HG02759 (cell line): ENCODE measurements at regions not wholly inside any gene's neighbourhood (a gene's known extent, or its start where the extent isn't known, plus 50 kb on each side); places are given as distances from the start of the nearest gene placed in this dataset.

Experiments used
- ATAC-seq: cut with Tn5 transposase; IDR thresholded peaks from one replicate; pipeline ENCODE4 v1.9.1; 2021; ENCODE audit warnings: mild to moderate bottlenecking, moderate library complexity; ENCODE audit not compliant: unreplicated experiment

DNA sequence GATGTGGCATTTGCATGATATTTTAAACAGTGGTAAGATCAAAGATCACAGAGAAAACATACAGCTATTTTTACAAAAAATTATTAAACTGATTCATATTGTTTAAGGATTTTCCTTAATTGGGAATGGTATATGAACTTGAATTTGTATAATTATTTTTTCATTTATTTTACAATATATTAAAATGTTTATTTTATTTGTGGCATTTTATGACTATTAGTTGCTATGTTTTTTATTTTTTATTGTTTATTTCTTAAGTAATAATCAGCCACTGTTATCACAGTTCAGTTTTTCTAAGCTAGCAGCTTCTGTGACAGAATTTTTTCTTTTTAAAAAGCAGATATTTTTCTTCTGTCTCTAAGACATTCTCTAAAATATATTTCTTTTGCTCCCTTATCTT is 387.0 kb upstream of the KHDRBS2 start:
- no peak for ATAC-seq

DNA sequence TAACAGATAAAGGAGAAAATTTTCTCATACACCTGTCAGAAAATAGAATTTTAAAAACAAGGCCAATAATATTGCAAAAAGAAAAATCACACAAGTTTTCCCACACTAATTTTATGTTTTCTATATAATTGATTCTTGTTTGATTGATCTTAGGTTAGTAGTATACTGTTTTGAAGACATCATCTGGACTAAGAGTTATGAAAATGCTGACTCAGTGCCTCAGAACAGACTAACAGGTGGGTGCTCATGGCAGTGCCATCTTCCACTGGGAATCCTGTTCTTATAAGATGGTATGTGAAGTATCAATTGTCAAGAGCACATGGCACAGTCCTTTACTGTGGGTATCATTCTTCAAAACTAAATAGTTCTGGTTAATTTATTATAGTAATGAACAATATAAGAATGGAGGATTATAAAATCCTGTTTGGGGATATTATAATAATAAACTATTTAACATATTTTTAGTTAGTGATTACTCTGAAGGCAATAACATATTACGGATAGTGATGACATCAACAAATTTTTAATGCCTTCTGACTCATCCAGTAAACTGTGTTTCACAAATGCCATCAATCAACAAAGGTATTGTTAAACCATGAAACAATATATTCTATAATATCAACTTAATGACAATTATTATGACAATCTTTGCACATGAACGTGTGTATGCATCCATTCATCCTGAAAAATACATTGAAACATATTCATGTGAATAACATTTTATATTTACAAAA is 384.6 kb upstream of the KHDRBS2 start:
- no peak for ATAC-seq

DNA sequence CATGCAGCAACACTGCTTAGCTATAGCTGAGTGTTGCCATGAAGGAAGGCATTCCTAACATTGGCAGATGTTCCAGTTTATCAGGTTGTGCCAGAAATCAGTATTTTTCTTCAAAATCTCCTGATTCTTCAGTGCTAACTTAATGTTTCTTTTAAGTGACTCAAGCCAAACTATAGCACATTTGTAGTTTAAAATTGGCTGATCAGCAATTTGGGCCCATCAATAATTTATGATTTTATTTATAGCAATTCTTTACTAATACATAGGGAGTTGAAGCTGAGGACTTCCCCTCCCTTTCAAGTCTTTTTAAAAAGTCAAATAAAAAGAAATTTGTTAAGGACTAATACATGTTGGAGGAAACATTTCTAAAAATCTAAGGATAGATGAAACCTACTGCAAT is 383.8 kb upstream of the KHDRBS2 start:
- ATAC-seq, result no peak

DNA sequence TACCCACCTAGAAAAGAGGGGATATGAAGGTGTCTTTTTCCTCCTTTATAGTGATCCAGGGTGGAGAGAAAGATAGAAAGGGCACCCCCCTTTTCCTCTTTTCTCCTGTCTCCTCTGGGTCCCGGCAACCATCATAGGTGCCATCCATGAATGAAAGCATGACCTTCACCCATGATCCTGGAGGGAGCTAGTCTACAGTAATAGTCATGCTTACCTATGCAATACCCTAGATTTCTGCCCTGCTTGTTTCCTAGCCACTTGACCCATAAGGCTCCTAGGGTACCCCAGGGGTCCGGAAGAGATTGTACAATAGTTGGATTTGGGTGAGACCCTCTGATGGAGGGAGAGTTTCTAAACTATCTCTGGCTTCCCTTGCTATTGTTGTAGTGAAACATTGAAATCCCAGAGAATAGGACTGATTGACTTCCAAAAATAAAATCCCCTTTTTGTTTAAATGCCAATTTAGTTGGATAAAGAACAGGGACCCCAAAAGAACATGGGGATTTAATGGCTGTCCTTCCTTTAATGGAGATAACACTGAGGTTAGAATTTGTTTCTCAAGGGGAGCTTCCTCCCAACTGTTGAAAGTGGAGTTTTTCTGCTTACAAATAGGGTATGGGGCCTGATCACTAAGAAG is 366.8 kb upstream of the KHDRBS2 start:
- no peak for ATAC-seq

DNA sequence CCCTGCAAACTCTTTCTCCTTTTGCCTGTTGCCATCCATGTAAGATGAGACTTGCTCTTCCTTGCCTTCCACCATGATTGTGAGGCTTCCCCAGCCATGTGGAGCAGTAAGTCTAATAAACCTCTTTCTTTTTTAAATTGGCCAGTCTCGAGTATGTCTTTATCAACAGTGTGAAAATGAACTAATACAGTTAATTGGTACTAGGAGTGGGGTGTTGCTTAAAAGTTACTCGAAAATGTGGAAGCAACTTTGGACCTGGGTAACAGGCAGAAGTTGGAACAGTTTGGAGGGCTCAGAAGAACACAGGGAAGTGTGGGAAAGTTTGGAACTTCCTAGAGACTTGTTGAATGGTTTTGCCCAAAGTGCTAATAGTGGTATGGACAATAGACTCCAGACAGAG is 359.2 kb upstream of the KHDRBS2 start:
- no peak for ATAC-seq

DNA sequence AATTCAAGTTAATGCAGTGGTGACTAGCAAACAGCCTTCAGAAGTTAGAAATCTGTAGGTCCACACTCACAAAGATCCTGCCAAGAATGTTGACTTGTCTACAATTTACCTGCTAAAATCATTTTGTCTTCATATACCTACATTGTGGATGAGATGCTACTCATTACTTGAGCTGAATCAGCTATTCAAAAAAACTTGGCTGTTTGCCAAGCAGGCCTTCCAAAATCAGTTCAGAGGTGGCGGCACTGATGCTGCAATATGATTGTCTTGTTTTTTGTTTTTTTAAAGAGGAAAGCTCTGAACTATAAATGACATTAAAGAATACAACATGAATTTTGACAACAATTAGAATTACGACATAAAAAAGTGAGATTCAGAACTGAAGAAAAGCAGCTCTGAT is 354.7 kb upstream of the KHDRBS2 start:
- ATAC-seq, result no peak

DNA sequence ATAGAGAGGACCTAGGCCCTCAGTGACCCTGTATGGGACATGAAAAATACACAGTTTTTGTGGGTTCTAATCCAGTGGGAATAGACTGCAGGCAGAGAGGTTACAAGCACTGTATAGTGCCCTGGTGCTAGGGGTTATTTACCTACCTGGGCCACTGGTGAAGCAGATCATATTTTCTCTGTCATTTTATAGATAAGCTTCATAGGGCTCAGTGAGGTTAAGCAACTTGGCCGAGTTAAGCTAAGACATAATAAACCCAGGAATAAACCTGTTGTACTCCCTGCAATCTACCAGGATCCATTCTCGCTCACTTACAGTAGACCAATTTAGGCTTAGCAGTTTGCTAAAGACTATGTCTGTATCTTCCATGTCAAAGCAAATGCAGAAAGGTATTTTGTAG is 340.6 kb upstream of the KHDRBS2 start:
- ATAC-seq, result no peak

DNA sequence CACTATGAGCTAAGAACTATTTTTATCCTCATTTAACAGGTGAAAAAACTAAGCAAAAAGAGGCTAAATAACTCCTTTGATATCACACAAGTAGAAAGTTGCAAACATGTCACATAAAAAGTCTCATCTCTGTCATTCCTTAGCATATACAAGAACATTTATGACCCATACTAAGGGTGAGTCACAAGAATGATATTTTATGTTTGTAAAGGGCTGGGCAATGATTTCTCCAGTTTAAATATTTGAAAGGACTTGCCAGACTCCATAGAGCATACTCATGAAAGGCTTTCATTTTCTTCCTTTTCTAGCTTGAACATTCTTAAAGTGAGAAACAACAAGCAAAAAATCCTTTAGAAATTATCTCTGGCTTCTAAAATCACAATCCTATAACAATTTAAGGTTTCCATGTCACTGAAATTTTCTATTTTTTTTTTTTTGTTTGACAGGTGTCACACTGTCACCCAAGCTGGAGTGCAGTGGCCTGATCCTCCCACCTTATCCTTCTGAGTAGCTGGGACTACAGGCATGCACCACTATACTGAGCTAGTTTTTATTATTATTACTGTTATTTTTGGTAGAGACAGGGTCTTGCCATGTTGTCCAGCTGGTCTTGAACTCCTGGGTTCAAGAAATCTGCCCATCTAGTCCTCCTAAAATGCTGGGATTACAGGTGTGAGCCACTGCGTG is 338.0 kb upstream of the KHDRBS2 start:
- no peak for ATAC-seq

DNA sequence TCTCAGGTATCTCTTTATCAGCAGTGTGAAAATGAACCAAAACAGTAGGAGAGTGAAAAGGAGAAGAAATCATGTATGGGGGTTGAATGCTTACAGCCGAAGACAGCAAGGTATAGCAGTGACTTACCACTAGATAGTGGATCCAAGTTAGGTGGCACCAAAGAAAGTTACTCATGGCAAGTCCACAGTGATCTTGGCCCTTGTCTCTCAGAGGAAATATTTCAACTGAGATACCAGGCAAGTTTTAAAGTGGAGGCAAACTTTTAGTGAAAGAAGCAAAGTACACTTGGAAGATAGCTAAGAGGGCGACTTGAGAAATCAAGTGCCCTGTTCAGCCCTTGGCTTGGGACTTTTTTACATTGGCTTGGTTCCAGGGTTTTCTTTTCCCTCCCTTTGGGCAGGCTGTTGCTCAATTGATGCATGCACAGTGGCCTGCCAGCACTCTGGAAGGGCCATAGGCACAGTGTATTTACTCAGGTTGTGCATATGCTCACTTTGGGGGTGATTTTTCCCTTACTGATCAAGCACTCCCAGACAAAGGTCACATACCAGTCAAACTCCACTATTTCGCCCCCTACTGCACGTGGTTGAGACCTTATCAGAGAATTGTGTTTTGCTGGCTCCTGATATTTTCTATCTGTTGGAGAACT is 329.5 kb upstream of the KHDRBS2 start:
- ATAC-seq, result no peak

DNA sequence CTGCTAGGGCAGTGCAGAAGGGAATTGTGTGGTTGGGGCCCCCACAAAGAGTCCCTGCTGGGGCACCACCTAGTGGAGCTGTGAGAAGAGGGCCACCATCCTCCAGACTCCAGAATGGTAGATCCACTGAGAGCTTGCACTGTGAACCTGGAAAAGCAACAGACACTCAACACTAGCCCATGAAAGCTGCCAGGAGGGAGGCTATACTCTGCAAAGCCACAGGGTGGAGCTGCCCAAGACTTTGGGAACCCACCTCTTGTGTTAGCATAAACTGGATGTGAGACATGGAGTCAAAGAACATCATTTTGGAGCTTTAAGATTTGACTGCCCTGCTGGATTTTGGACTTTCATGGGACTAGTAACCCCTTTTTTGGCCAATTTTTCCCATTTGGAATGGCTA is 328.4 kb upstream of the KHDRBS2 start:
- no peak for ATAC-seq

DNA sequence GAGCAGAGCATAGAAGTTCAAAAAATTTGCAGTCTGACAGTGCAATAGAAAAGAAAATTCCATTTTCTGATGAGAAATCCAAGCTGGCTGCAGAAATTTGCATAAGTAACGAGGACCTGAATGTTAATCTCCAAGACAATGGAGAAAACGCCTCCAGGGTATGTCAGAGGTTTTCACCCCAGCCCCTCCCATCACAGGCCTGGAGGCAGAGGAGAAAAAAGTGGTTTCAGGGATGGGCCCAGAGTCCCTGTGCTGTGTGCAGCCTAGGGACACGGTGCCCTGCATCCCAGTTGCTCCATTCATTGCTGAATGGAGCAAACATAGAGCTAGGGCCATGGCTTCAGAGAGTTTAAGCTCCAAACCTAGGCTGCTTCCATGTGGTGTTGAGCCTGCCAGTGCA is 327.9 kb upstream of the KHDRBS2 start:
- no peak for ATAC-seq

DNA sequence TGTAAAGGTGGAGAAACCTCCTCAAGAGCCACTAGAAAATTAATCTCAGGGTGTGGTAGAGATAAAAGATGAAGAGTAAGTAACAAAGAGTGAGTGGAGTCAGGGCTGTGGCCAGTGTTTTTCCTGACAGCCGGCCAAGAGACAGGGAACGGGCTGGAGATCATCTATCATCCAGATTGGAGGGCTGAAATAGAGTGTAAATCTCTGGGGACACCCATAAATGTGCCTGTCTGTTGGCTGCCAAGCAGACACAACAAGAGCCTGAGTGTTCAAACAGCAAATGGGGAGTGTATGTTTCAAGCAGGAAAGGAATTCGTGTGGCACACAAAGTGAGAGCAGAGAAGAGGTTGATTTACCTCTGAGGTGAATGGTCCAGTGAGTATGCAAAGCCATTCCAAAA is 326.4 kb upstream of the KHDRBS2 start:
- no peak for ATAC-seq

DNA sequence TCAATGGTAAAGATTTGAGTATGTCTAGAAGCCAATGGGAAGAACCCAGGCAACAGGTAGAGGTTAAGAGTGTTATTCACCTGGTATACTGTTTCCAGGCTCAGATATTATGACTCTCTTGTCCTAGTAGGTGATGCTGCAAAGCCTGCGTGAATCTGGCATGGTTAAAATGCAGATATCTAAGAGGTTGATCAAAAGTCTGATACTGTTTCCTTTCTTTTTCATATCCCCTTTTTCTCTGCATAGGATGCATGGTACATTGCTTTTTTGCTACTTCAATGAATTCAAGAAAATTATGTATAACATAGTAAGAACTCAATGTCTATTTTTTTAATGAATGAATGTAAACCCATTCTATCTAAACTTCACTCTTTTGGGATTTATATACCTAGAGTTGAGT is 284.3 kb upstream of the KHDRBS2 start:
- ATAC-seq, result no peak

DNA sequence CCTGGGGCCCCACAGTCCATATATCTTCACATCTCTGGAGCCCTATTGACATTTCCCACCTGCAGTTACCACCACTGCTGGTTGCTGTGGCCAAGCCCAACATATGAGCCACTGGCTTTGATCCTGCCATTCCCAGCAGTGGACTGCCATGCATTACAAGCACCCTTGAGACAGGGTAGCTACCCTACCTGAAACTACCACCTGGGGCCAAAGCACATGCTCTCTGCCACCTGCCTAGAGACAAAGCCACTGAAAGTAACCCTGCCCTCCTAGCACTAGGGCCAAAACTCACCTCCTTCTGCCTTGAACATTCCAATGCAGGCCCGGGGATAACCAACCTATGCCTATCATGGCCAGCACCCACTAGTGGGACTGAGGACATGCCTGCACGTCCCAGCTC is 255.5 kb upstream of the KHDRBS2 start:
- no peak for ATAC-seq

DNA sequence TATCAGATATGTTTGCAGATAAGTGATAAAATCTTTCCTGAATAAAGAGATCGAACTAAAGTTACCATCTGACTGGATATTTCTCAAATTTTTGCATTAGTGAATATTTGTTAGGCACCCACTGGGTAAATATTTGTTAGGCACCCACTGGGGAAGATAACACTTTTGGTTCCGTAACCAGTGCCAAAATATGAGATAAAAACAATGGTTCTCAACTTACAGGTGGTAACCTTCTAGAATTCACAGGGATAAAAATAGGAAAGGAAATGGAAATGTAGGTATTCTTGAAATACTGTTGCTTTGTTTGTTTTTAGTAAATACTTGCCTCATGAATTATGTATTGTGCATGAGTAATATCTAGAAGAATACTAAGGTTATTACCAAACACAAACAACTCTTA is 245.0 kb upstream of the KHDRBS2 start:
- ATAC-seq, result no peak

DNA sequence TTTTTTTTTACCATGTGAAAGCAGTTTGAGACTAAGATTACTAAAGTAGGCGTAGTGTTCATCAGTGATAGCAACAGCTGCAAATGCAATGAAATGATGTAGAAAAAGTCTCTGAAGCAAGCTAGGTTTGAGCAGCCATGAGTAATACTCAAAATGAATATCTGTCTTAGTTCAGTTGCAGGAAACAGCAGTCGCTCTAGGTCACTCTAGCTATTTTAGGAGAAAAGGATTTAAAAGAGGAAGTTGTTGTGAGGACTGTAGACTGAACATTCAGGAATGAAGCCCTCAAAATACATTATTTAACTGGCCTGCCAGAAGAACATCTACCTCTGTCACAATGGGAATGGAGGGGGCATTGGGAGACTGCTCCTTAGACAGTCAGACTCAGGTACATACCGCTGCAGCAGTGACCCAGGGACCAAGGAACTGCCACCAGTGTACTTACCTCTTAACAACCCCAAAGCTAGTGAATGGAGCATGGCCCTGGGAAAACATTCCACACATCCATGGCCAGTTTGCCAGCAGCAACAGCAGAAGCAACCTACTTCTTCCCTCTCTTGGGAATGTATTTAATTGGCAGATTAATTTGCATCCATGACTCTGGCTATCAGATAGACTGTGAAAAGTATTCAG is 243.0 kb upstream of the KHDRBS2 start:
- ATAC-seq, result no peak

DNA sequence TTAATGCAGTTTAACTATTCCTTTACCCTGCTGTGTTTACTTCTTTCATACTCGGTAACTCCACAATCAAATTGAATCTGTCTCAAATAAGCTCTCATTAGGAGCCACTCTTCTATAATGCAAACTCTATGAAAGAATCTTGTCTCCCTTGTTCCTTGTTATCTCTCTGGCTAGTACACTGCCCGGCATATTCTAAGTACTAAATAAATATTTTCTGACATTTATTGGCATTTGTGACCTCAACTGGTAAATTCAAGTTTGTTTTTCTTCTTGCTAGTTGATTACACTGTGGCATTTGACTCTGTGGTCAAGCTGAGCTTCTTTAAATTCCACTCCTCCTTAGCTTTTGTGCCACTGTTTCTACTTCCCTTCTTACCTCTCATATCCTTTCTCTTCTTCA is 237.6 kb upstream of the KHDRBS2 start:
- ATAC-seq, result no peak

DNA sequence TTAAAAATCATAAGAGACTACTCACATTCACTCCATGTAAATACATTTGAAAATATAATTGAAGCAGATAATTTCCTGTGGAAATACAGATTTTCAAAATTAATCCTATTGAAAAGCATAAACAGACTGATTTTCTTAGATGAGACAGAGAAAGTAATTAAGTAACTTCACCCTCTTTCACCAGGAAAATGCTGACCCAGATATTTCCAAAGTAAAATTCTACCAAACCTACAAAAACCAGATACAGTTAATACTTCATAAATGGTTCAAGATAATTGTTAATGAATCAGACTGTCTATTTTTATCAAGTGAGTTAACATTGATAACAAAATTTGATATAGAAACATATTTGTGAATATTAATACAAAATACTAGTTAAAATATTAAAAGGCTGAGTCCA is 233.5 kb upstream of the KHDRBS2 start:
- no peak for ATAC-seq

DNA sequence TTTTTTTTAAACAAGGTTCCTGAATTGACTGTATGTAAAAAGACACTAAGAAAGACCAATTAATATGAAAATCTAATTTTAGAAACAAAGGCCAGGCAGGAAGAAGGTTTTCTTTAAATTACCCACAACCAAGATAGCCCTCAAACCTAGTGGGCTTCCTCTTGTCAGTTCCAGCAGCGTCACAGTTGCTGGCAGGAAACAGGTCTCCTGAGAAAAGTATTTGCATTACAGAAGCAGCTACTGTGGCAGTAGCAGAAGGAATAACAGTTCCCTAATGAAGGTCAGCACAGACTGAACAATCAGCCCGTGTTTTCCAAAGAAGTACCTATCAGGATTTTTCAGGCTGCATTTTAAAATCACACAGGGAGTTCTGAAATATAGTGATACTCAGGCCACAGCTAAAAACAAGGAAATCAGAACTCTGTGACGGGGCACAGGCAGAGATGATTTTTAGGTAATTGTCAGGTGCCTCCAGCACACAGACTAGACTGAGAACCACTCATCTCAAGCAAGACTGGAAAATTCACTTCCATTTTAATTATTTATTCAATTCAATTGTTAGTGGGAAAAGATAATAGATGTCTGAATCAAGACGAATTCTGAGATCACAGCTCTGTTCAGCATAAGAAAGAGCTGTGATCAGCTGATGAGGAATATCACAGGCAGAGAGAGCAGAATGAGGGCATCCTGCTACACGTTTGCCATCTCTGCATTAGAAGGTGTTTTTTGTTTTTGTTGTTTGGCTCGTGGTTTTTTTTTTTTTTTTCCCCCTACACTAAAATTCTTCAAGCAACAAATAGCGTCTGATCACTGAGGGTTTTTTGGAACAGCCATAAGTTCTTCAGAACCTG is 230.5 kb upstream of the KHDRBS2 start:
- ATAC-seq, result no peak

DNA sequence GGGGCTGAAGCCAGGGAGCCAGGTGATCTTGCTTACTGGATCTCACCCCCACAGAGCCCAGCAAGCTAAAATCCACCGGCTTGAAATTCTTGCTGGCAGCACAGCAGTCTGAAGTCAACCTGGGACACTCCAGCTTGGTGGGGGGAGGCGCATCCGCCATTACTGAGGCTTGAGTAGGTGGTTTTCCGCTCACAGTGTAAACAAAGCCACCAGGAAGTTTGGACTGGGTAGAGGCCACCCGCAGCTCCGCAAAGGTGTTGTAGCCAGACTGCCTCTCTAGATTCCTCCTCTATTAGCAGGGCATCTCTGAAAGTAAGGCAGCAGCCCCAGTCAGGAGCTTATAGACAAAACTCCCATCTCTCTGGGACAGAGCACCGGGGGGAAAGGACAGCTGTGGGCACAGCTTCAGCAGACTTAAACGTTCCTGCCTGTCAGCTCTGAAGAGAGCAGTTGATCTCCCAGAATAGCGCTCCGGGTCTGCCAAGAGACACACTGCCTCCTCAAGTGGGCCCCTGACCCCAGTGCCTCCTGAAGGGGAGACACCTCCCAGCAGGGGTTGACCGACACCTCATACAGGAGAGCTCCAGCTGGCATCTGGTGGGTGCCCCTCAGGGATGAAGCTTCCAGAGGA is 206.3 kb upstream of the KHDRBS2 start:
- ATAC-seq, result no peak
